Epithelial cell of proximal tubule (primary cell): ENCODE measurements at regions not wholly inside any gene's neighbourhood (a gene's known extent, or its start where the extent isn't known, plus 50 kb on each side); places are given as distances from the start of the nearest gene placed in this dataset.

ENCODE experiments used
- DNase-seq: peaks from one replicate; pipeline ENCODE4 v3.0.0-alpha.2; 2011; ENCODE audit warnings: low read depth
- H3K4me3 ChIP-seq: 2 replicates; pipeline ENCODE4 v1.5.1; 2011; ENCODE audit warnings: low read depth, mild to moderate bottlenecking, low read length
- CTCF ChIP-seq: conservative IDR thresholded peaks from 2 replicates; pipeline ENCODE4 v1.5.1; 2012; ENCODE audit warnings: low read depth, mild to moderate bottlenecking, low read length

GRCh38 chr2:45154144-45154543 is 144.9 kb upstream of the SIX2 start:
- no peak for TF ChIP-seq CTCF
- no peak overlapping the region for H3K4me3 ChIP-seq
- DNase-seq, result no peak

- DNase-seq, result no peak
- no peak overlapping the region for H3K4me3 ChIP-seq
- TF ChIP-seq CTCF, result no peak
Observed at GRCh38 chr2:45153121-45153520, 143.9 kb upstream of the SIX2 start.

- no peak for DNase-seq
- no peak for TF ChIP-seq CTCF
- no peak overlapping the region for H3K4me3 ChIP-seq
Observed at GRCh38 chr2:45152691-45153090, 143.4 kb upstream of the SIX2 start.

GRCh38 chr2:45145073-45145899 is 136.0 kb upstream of the SIX2 start:
- TF ChIP-seq CTCF, result no peak
- no peak for DNase-seq
- no peak overlapping the region for H3K4me3 ChIP-seq

- H3K4me3 ChIP-seq, result no peak overlapping the region
- DNase-seq, result no peak
- no peak for TF ChIP-seq CTCF
Observed at GRCh38 chr2:45141883-45142866, 132.9 kb upstream of the SIX2 start.

- no peak for DNase-seq
- no peak overlapping the region for H3K4me3 ChIP-seq
- no peak for TF ChIP-seq CTCF
Observed at GRCh38 chr2:45140675-45141074, 131.4 kb upstream of the SIX2 start.
